ENCODE measurements at regions not wholly inside any gene's neighbourhood (a gene's known extent, or its start where the extent isn't known, plus 50 kb on each side); places are given as distances from the start of the nearest gene placed in this dataset.

DNA sequence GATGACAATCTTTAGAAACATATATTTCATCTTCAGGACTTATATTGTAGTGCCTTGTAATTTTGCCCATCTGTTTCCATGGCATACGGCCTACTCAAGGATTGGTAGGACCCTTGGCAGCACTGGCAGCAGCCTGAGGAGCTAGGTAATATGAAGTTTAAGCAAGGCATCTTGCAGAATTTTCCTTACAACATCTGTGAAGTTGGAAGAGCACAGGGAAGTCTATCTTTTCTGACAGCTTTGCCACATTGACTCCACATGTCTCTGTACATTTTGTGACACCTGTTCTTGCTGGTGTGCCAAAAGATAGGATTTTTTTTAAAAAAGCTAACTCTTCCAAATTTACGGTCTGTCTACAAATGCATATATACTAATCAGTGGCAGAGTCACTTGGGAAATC is 1235.2 kb downstream of the PCDH7 start:
- TF ChIP-seq CTCF (IDR thresholded peaks at IDR 0.05) (no peak), POLR2A (IDR thresholded peaks at IDR 0.05) (no peak)
